Loucy (cell line): ENCODE measurements at regions not wholly inside any gene's neighbourhood (a gene's known extent, or its start where the extent isn't known, plus 50 kb on each side); places are given as distances from the start of the nearest gene placed in this dataset.

Source experiments
- H2AFZ ChIP-seq: fragments of 200-600 bp; sonication (generic); 2 replicates; pipeline ENCODE4 v1.6.0; 2016; ENCODE audit warnings: antibody characterized with exemption, mild to moderate bottlenecking, low read length, moderate library complexity
- H3F3A ChIP-seq: fragments of 200-600 bp; 2 replicates; pipeline ENCODE4 v1.6.0; 2016; ENCODE audit warnings: antibody characterized with exemption, low read depth, mild to moderate bottlenecking
- H3K27me3 ChIP-seq: fragments of 200-600 bp; sonication (generic); 2 replicates; pipeline ENCODE4 v1.6.1; 2014; ENCODE audit warnings: low read length, mild to moderate bottlenecking; ENCODE audit not compliant: insufficient read depth, poor library complexity, severe bottlenecking
- H3K36me3 ChIP-seq: fragments of 200-600 bp; sonication (generic); 2 replicates; pipeline ENCODE4 v1.6.1; 2016; ENCODE audit warnings: low read length; ENCODE audit not compliant: insufficient read depth
- H3K4me1 ChIP-seq: fragments of 200-600 bp; sonication (generic); 2 replicates; pipeline ENCODE4 v1.5.1; 2014; ENCODE audit warnings: low read length, mild to moderate bottlenecking; ENCODE audit not compliant: insufficient read depth, poor library complexity, severe bottlenecking
- H3K4me2 ChIP-seq: fragments of 200-600 bp; sonication (generic); 2 replicates; pipeline ENCODE4 v1.6.0; 2014; ENCODE audit warnings: antibody characterized with exemption, low read length, low read depth, mild to moderate bottlenecking; ENCODE audit not compliant: poor library complexity, severe bottlenecking
- H3K4me3 ChIP-seq: fragments of 200-600 bp; sonication (generic); 2 replicates; pipeline ENCODE4 v1.5.1; 2014; ENCODE audit warnings: low read length, mild to moderate bottlenecking, mixed read lengths; ENCODE audit not compliant: poor library complexity, severe bottlenecking
- H3K79me2 ChIP-seq: fragments of 200-600 bp; sonication (generic); 2 replicates; pipeline ENCODE4 v1.6.1; 2014; ENCODE audit warnings: low read length; ENCODE audit not compliant: insufficient read depth
- H3K9ac ChIP-seq: fragments of 200-600 bp; sonication (generic); 2 replicates; pipeline ENCODE4 v1.6.0; 2014; ENCODE audit warnings: mild to moderate bottlenecking, low read depth, low read length, moderate library complexity; ENCODE audit not compliant: poor library complexity, severe bottlenecking
- H3K9me2 ChIP-seq: fragments of 200-600 bp; sonication (generic); replicated peaks from 2 replicates; pipeline ENCODE4 v1.6.1; 2016; ENCODE audit warnings: low read depth, low read length, mixed read lengths
- H3K9me3 ChIP-seq: fragments of 200-600 bp; sonication (generic); 2 replicates; pipeline ENCODE4 v1.6.1; 2014; ENCODE audit warnings: mild to moderate bottlenecking, antibody characterized with exemption, low read length, low read depth; ENCODE audit not compliant: insufficient read depth
- H4K20me1 ChIP-seq: fragments of 200-600 bp; sonication (generic); 2 replicates; pipeline ENCODE4 v1.6.0; 2014; ENCODE audit warnings: antibody characterized with exemption, low read length, mild to moderate bottlenecking; ENCODE audit not compliant: insufficient read depth, poor library complexity, severe bottlenecking
- CTCF ChIP-seq: fragments of 200-600 bp; sonication (generic); conservative IDR thresholded peaks from 2 replicates; pipeline ENCODE4 v1.5.1; 2014; ENCODE audit warnings: mild to moderate bottlenecking, antibody characterized with exemption, low read length
- EZH2phosphoT487 ChIP-seq: fragments of 200-600 bp; IDR thresholded peaks from 2 replicates; pipeline ENCODE4 v1.6.1; 2018; ENCODE audit warnings: antibody characterized with exemption, mild to moderate bottlenecking, moderate library complexity, borderline replicate concordance

DNA sequence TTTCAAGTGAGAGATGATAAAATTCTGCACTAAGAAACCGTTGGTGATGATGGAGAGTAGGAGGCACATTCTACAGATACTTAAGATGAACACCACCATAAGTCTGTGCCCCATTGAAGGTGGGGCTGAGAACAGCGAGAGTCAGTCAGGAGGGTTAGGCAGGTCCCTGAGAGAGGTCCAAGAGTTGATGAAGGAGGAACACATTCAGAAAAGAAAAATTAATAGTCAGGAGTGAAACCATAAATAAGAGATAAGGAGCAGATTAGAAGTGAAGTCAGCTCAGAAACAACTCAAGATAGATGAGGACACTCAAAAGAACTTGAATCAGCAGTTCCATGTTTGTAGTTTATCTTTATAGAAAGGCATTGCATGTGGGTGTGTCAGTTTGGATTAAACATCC lies 727.2 kb upstream of the MARCKS start:
- H4K20me1 ChIP-seq = no peaks in the 10 kb centered on the region
- TF ChIP-seq EZH2phosphoT487 (no peak), CTCF (no peak)
- H3K4me3 ChIP-seq = no peak overlapping the region
- no peak overlapping the region for H2AFZ ChIP-seq
- H3K36me3 ChIP-seq = no peaks in the 10 kb centered on the region
- no peaks in the 10 kb centered on the region for H3K9me2 ChIP-seq
- H3K4me2 ChIP-seq = no peak overlapping the region
- no peaks in the 10 kb centered on the region for H3K4me1 ChIP-seq
- no peak overlapping the region for H3K9ac ChIP-seq
- H3K27me3 ChIP-seq = no peaks in the 10 kb centered on the region
- no peaks in the 10 kb centered on the region for H3K79me2 ChIP-seq
- no peaks in the 10 kb centered on the region for H3F3A ChIP-seq
- H3K9me3 ChIP-seq = no peaks in the 10 kb centered on the region

DNA sequence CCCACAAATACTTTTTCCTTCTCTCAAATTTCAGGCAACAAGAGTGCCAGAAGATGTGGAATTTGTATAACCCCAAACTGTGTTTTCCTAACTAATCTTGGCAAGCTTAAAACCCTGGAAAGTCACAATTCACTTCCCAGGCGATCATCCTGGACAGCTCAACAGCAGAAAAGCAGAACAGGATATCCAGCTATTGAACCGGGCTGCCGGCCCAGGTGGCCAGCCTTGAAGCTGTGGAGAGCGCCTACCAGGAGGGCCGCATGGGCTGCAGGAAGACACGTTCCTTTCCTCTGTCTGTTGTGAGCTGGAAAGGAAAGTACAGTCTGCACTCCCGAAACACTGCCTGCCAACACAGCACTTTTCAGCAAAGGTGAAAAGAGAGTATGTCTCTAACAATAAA lies 719.7 kb upstream of the MARCKS start:
- Histone ChIP-seq H3K4me3 (no peak overlapping the region), H3K79me2 (no peaks in the 10 kb centered on the region), H2AFZ (no peak overlapping the region), H3K9me3 (no peaks in the 10 kb centered on the region), H3K27me3 (no peaks in the 10 kb centered on the region), H3K4me1 (no peaks in the 10 kb centered on the region), H4K20me1 (no peaks in the 10 kb centered on the region), H3K4me2 (no peak overlapping the region), H3F3A (no peaks in the 10 kb centered on the region), H3K9ac (no peak overlapping the region), H3K9me2 (no peaks in the 10 kb centered on the region), H3K36me3 (no peaks in the 10 kb centered on the region)
- TF ChIP-seq CTCF (no peak), EZH2phosphoT487 (no peak)

DNA sequence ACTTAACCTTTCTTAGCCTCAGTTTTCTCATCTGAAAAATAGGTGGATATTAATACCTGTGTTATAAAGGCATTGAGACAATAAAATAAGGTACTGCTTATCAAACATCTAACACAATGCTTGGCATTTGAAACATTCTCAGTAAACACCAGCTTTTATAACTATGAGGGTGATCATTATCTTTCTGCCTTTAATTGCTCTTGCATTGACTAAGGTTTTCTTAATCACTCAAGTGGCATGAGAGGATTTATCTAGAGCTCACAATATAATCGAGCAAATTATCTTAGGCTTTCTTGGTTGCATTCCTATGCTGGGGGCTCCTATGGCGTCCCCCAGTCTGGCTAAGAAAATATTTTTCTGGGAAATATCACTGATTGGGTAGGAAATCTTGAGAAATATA lies 716.4 kb upstream of the MARCKS start:
- no peaks in the 10 kb centered on the region for H3K9me3 ChIP-seq
- TF ChIP-seq EZH2phosphoT487 (no peak), CTCF (no peak)

More for the DNA sequence above, 716.4 kb upstream of the MARCKS start:
- Histone ChIP-seq H3K4me3 (no peak overlapping the region), H3F3A (no peaks in the 10 kb centered on the region), H2AFZ (no peak overlapping the region), H3K79me2 (no peaks in the 10 kb centered on the region), H3K9ac (no peak overlapping the region), H3K4me2 (no peak overlapping the region), H3K27me3 (no peaks in the 10 kb centered on the region), H3K9me2 (no peaks in the 10 kb centered on the region), H4K20me1 (no peaks in the 10 kb centered on the region), H3K4me1 (no peaks in the 10 kb centered on the region), H3K36me3 (no peaks in the 10 kb centered on the region)
